Stomach (tissue), 4 donors: ENCODE measurements at regions not wholly inside any gene's neighbourhood (a gene's known extent, or its start where the extent isn't known, plus 50 kb on each side); places are given as distances from the start of the nearest gene placed in this dataset.

Source experiments
- CTCF ChIP-seq, 7 experiments: fragments of 450-650 bp in 4 of 7; fragments of 200-600 bp in 3 of 7; sonication (generic) in 3 of 7; IDR thresholded peaks; one replicate each; pipeline ENCODE4 v1.5.1; 2016 to 2019; ENCODE audit warnings: antibody characterized with exemption in 7 of 7, control low read depth in 2 of 7, mild to moderate bottlenecking in 1 of 7
- POLR2A ChIP-seq, 4 donors: fragments of 450-650 bp; IDR thresholded peaks; one replicate each; pipeline ENCODE4 v1.6.1; 2016; ENCODE audit warnings: antibody characterized with exemption in 4 of 4, control low read depth in 2 of 4, mild to moderate bottlenecking in 1 of 4, moderate library complexity in 1 of 4

- no peak for TF ChIP-seq CTCF (IDR thresholded peaks at IDR 0.05)
- no peak for TF ChIP-seq POLR2A (IDR thresholded peaks at IDR 0.05)
Measured at GRCh38 chr4:123501733-123502132, 105.1 kb downstream of the SPRY1 start.
